Neural progenitor cell (in vitro differentiated cells): ENCODE measurements at regions not wholly inside any gene's neighbourhood (a gene's known extent, or its start where the extent isn't known, plus 50 kb on each side); places are given as distances from the start of the nearest gene placed in this dataset.

Source experiments
- DNase-seq: peaks from one replicate; pipeline ENCODE4 v3.0.0-alpha.2; 2016; ENCODE audit warnings: low spot score
- H2AFZ ChIP-seq: fragments of 200-600 bp; sonication (generic); replicated peaks from 2 replicates; pipeline ENCODE4 v1.6.1; 2016; ENCODE audit warnings: antibody characterized with exemption
- H3F3A ChIP-seq: fragments of 200-600 bp; sonication (generic); 2 replicates; pipeline ENCODE4 v1.6.1; 2016; ENCODE audit warnings: antibody characterized with exemption, low read depth
- H3K27ac ChIP-seq: fragments of 200-600 bp; sonication (generic); 2 replicates; pipeline ENCODE4 v1.5.1; 2016; ENCODE audit warnings: mild to moderate bottlenecking
- H3K27me3 ChIP-seq: fragments of 200-600 bp; sonication (generic); 2 replicates; pipeline ENCODE4 v1.6.1; 2016; ENCODE audit warnings: mild to moderate bottlenecking, moderate library complexity
- H3K36me3 ChIP-seq: fragments of 200-600 bp; sonication (generic); 2 replicates; pipeline ENCODE4 v1.5.1; 2016
- H3K4me1 ChIP-seq: fragments of 200-600 bp; sonication (generic); 2 replicates; pipeline ENCODE4 v1.6.1; 2016; ENCODE audit warnings: mixed run types
- H3K4me2 ChIP-seq: fragments of 200-600 bp; sonication (generic); 2 replicates; pipeline ENCODE4 v1.6.1; 2016
- H3K4me3 ChIP-seq: fragments of 200-600 bp; sonication (generic); 2 replicates; pipeline ENCODE4 v1.5.1; 2016
- H3K79me2 ChIP-seq: fragments of 200-600 bp; sonication (generic); 2 replicates; pipeline ENCODE4 v1.6.1; 2016; ENCODE audit warnings: low read depth
- H3K9ac ChIP-seq: fragments of 200-600 bp; sonication (generic); 2 replicates; pipeline ENCODE4 v1.6.1; 2016
- H3K9me3 ChIP-seq: fragments of 200-600 bp; sonication (generic); 2 replicates; pipeline ENCODE4 v1.5.1; 2016; ENCODE audit warnings: low read depth
- H4K20me1 ChIP-seq: fragments of 200-600 bp; sonication (generic); 2 replicates; pipeline ENCODE4 v1.6.1; 2016; ENCODE audit warnings: low read depth
- H3K27ac Mint-ChIP-seq: 3 replicates; pipeline ENCODE4 v1.8.0; 2021; ENCODE audit warnings: mixed read lengths
- H3K27me3 Mint-ChIP-seq: 2 replicates; pipeline ENCODE4 v1.8.0; 2022; ENCODE audit warnings: low read depth, mild to moderate bottlenecking, inconsistent platforms, moderate library complexity, mixed read lengths; ENCODE audit not compliant: insufficient read depth
- H3K36me3 Mint-ChIP-seq: 3 replicates; pipeline ENCODE4 v1.8.0; 2021; ENCODE audit warnings: mixed read lengths
- H3K4me1 Mint-ChIP-seq: 3 replicates; pipeline ENCODE4 v1.8.0; 2021; ENCODE audit warnings: mixed read lengths
- H3K4me3 Mint-ChIP-seq: 3 replicates; pipeline ENCODE4 v1.8.0; 2021; ENCODE audit warnings: mild to moderate bottlenecking, moderate library complexity, mixed read lengths
- H3K9me3 Mint-ChIP-seq: 3 replicates; pipeline ENCODE4 v1.8.0; 2020; ENCODE audit warnings: mixed read lengths
- CTCF ChIP-seq: fragments of 200-600 bp; sonication (generic); IDR thresholded peaks from 2 replicates; pipeline ENCODE4 v1.5.1; 2017; ENCODE audit warnings: antibody characterized with exemption, mild to moderate bottlenecking
- EZH2 ChIP-seq: fragments of 200-600 bp; sonication (generic); IDR thresholded peaks from 2 replicates; pipeline ENCODE4 v1.6.1; 2017; ENCODE audit warnings: antibody characterized with exemption, mild to moderate bottlenecking, moderate library complexity
- EZH2phosphoT487 ChIP-seq: fragments of 200-600 bp; sonication (generic); IDR thresholded peaks from 2 replicates; pipeline ENCODE4 v1.6.1; 2017; ENCODE audit warnings: antibody characterized with exemption

DNA sequence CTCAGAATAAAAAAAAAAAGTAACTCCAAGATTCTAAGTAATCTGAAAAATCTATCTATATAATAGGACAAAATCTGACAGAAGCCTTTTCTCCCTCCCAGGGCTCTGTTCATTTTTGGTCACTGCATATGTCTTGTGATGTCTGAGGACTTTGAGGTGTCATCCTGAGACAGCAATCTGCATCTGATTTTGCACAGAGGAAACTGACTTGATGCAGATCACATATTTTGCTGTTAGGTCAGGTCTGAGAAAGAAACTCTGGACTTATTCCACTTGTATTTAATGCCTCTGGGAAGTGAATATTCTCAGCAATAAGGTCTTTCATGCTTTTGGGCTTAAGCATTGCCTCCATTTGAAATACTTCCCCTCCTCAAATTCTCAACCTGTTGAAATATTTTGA is 295.2 kb upstream of the THBS1 start:
- no peaks in the 10 kb centered on the region for H3K27me3 Mint-ChIP-seq
- no peaks in the 10 kb centered on the region for H4K20me1 ChIP-seq
- no peaks in the 10 kb centered on the region for H3K4me1 Mint-ChIP-seq
- no peaks in the 10 kb centered on the region for H3K36me3 Mint-ChIP-seq
- no peaks in the 10 kb centered on the region for H3K9me3 ChIP-seq
- no peaks in the 10 kb centered on the region for H3K36me3 ChIP-seq
- H3K9ac ChIP-seq: no peak overlapping the region
- H3K9me3 Mint-ChIP-seq: peaks cover 4% of the 10 kb centered on the region
- no peak overlapping the region for H3K4me3 ChIP-seq
- no peak overlapping the region for H3K27ac Mint-ChIP-seq
- H2AFZ ChIP-seq: no peak overlapping the region
- H3K27me3 ChIP-seq: no peaks in the 10 kb centered on the region
- no peak overlapping the region for H3K4me3 Mint-ChIP-seq
- H3K79me2 ChIP-seq: no peaks in the 10 kb centered on the region
- H3K4me2 ChIP-seq: no peak overlapping the region
- DNase-seq: no peak
- H3K27ac ChIP-seq: no peak overlapping the region
- H3K4me1 ChIP-seq: no peaks in the 10 kb centered on the region
- TF ChIP-seq EZH2phosphoT487: no peak
- TF ChIP-seq EZH2: no peak
- TF ChIP-seq CTCF: no peak
- no peaks in the 10 kb centered on the region for H3F3A ChIP-seq

DNA sequence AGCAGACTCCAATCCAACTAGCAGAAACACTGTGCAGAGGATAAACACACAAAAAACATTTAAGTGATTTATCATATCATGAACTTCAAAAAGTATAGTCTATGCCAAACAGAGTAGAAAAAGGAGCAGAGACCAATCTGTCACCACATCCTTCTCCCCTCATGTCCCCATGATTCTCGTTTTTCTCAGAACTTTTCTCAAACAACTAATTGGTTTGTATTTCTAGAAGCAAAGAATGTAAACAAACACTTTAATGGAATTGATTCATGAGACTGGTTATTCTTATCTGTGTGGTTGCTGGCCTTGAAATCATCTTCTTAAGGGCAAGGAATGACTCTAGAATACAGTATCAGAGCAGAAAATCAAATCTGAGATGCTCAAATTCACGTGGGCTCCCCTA is 294.2 kb upstream of the THBS1 start:
- Histone ChIP-seq H3K36me3 (no peaks in the 10 kb centered on the region), H4K20me1 (no peaks in the 10 kb centered on the region), H2AFZ (no peak overlapping the region), H3K4me3 (no peak overlapping the region), H3K4me2 (no peak overlapping the region), H3F3A (no peaks in the 10 kb centered on the region), H3K27ac (no peak overlapping the region), H3K79me2 (no peaks in the 10 kb centered on the region), H3K27me3 (no peaks in the 10 kb centered on the region), H3K9me3 (no peaks in the 10 kb centered on the region), H3K4me1 (no peaks in the 10 kb centered on the region), H3K9ac (no peak overlapping the region)
- no peaks in the 10 kb centered on the region for H3K36me3 Mint-ChIP-seq
- peaks cover 2% of the 10 kb centered on the region for H3K9me3 Mint-ChIP-seq
- no peaks in the 10 kb centered on the region for H3K27me3 Mint-ChIP-seq
- no peak for DNase-seq
- H3K4me3 Mint-ChIP-seq: no peak overlapping the region
- no peaks in the 10 kb centered on the region for H3K4me1 Mint-ChIP-seq
- no peak for TF ChIP-seq EZH2phosphoT487
- no peak for TF ChIP-seq CTCF
- TF ChIP-seq EZH2: no peak
- H3K27ac Mint-ChIP-seq: no peak overlapping the region

DNA sequence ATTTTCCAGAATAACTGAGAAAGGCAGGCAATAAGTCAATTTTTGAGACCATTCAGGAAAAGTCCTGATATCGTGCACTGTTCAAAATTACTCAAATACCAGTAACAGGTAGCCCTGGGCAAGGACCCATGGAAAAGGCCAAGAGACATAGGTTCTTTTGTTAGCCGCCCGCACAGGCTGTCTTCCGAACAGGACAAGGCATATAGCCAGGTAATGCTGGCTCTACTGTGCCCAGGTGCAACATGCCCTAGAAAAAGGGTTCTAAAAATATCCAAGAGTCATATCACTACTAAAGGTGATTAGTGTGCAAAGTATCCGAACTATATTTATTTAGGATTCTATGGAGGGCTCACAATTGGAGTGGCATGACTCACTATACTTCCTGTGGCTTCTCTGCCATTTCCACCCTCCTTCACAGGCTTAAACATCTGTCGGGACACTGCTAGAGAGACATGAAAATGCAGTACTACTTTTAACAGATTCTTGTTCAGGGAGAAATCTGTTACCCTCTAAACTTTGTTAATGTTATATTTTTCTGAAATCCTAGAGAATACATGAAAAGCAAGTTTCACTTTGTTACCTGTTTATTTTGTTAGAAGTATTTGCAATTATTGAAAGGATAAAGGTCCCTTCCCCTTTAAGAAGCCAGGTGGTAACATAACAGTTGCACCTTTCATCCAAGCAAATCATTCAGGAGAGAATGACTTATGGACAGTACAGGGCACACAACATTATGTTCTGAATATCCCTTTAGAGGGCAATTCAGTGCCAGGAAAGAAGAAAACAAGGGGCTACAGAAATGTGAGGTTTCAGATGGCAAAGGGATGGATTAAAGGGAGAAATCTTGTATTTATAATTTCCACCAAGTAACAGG is 293.3 kb upstream of the THBS1 start:
- Mint-ChIP-seq H3K27me3 (no peaks in the 10 kb centered on the region), H3K4me3 (no peak overlapping the region), H3K9me3 (no peaks in the 10 kb centered on the region), H3K36me3 (no peaks in the 10 kb centered on the region), H3K4me1 (no peaks in the 10 kb centered on the region), H3K27ac (no peak overlapping the region)
- H3K9ac ChIP-seq: no peak overlapping the region
- no peaks in the 10 kb centered on the region for H3K79me2 ChIP-seq
- H3K36me3 ChIP-seq: no peaks in the 10 kb centered on the region
- H3K4me1 ChIP-seq: no peaks in the 10 kb centered on the region
- no peak overlapping the region for H3K4me2 ChIP-seq
- H3K27me3 ChIP-seq: no peaks in the 10 kb centered on the region
- no peak for DNase-seq
- H4K20me1 ChIP-seq: no peaks in the 10 kb centered on the region
- no peaks in the 10 kb centered on the region for H3K9me3 ChIP-seq
- no peak overlapping the region for H2AFZ ChIP-seq
- no peak for TF ChIP-seq EZH2phosphoT487
- no peak for TF ChIP-seq EZH2
- TF ChIP-seq CTCF: no peak
- no peaks in the 10 kb centered on the region for H3F3A ChIP-seq
- H3K4me3 ChIP-seq: no peak overlapping the region
- H3K27ac ChIP-seq: no peak overlapping the region
